GM13976 (cell line): ENCODE measurements at regions not wholly inside any gene's neighbourhood (a gene's known extent, or its start where the extent isn't known, plus 50 kb on each side); places are given as distances from the start of the nearest gene placed in this dataset.

Source experiments
- DNase-seq: peaks from one replicate; pipeline ENCODE4 v3.0.0; 2012; ENCODE audit warnings: low spot score
- CTCF ChIP-seq: IDR thresholded peaks from 2 replicates; pipeline ENCODE4 v1.5.1; 2012; ENCODE audit warnings: borderline replicate concordance, mild to moderate bottlenecking; ENCODE audit not compliant: insufficient read depth; ENCODE audit errors: extremely low read depth, missing control alignments, control extremely low read depth
- in situ Hi-C: fragments of 300-500 bp; cut with MboI; formaldehyde crosslinking; loops from one replicate; pipeline ENCODE4 v1.12.0; 2022; ENCODE audit warnings: low sequenced_read_pairs, mixed read lengths, inconsistent platforms; ENCODE audit not compliant: unreplicated experiment

- no peak for TF ChIP-seq CTCF
- in situ Hi-C loops, result no loop called here
- DNase-seq, result no peak
Measured at GRCh38 chr13:50341526-50341925, 326.3 kb downstream of the KCNRG start.

- in situ Hi-C loops, result no loop called here
- no peak for DNase-seq
- TF ChIP-seq CTCF, result no peak
Measured at GRCh38 chr13:50344717-50345116, 329.5 kb downstream of the KCNRG start.

- no peak for DNase-seq
- in situ Hi-C loops, result no loop called here
- TF ChIP-seq CTCF, result no peak
Measured at GRCh38 chr13:50345804-50346203, 330.6 kb downstream of the KCNRG start.

GRCh38 chr13:50348371-50348770, 333.1 kb downstream of the KCNRG start:
- in situ Hi-C loops, result no loop called here
- no peak for TF ChIP-seq CTCF
- no peak for DNase-seq

- DNase-seq, result no peak
- in situ Hi-C loops, result no loop called here
- no peak for TF ChIP-seq CTCF
Measured at GRCh38 chr13:50352720-50353480, 337.7 kb downstream of the KCNRG start.

GRCh38 chr13:50353651-50354415, 338.6 kb downstream of the KCNRG start:
- in situ Hi-C loops, result no loop called here
- no peak for DNase-seq
- TF ChIP-seq CTCF, result no peak
